ENCODE measurements at regions not wholly inside any gene's neighbourhood (a gene's known extent, or its start where the extent isn't known, plus 50 kb on each side); places are given as distances from the start of the nearest gene placed in this dataset.

- TF ChIP-seq CTCF (IDR thresholded peaks at IDR 0.05) = no peak
- TF ChIP-seq POLR2AphosphoS5 (IDR thresholded peaks at IDR 0.05) = no peak
These were observed 334.8 kb upstream of the NOVA1 start for GRCh38 chr14:26932606-26933005.

All from gastroesophageal sphincter (tissue), 3 donors.